Tibial nerve (tissue), 4 donors: ENCODE measurements at regions not wholly inside any gene's neighbourhood (a gene's known extent, or its start where the extent isn't known, plus 50 kb on each side); places are given as distances from the start of the nearest gene placed in this dataset.

Source experiments
- DNase-seq, 2 donors: peaks; one replicate each; pipeline ENCODE4 v3.0.0-alpha.2; 2019; ENCODE audit warnings: low spot score in 2 of 2
- H3K27ac ChIP-seq, 4 donors: fragments of 200-600 bp; sonication (generic) in 3 of 4; one replicate each; pipeline ENCODE4 v1.5.1; 2017 to 2019; ENCODE audit warnings: mild to moderate bottlenecking in 1 of 4
- H3K27me3 ChIP-seq, 2 donors: fragments of 200-600 bp; sonication (generic) in 1 of 2; one replicate each; pipeline versions ENCODE4 v1.5.1 to v1.6.0; 2017 to 2019
- H3K36me3 ChIP-seq, 3 donors: fragments of 200-600 bp; sonication (generic); one replicate each; pipeline ENCODE4 v1.5.1; 2018 to 2019
- H3K4me1 ChIP-seq, 4 donors: fragments of 200-600 bp; sonication (generic) in 3 of 4; one replicate each; pipeline ENCODE4 v1.5.1; 2017 to 2019
- H3K4me3 ChIP-seq, 4 donors: fragments of 200-600 bp; sonication (generic) in 3 of 4; one replicate each; pipeline ENCODE4 v1.5.1; 2017 to 2019; ENCODE audit warnings: mild to moderate bottlenecking in 1 of 4, moderate library complexity in 1 of 4
- H3K9me3 ChIP-seq, 4 donors: fragments of 200-600 bp; sonication (generic) in 3 of 4; one replicate each; pipeline ENCODE4 v1.5.1; 2017 to 2019
- CTCF ChIP-seq, 5 experiments: fragments of 200-600 bp in 3 of 5; fragments of 450-650 bp in 2 of 5; sonication (generic) in 3 of 5; IDR thresholded peaks; one replicate each; pipeline ENCODE4 v1.5.1; 2016 to 2019; ENCODE audit warnings: antibody characterized with exemption in 5 of 5, mild to moderate bottlenecking in 3 of 5, moderate library complexity in 2 of 5
- EP300 ChIP-seq, 2 donors: sonication (generic); formaldehyde crosslinking; IDR thresholded peaks; one replicate each; pipeline ENCODE4 v1.6.1; 2017; ENCODE audit warnings: antibody characterized with exemption in 2 of 2, mild to moderate bottlenecking in 1 of 2
- POLR2A ChIP-seq, 2 donors: fragments of 450-650 bp; IDR thresholded peaks; one replicate each; pipeline ENCODE4 v1.6.1; 2017; ENCODE audit warnings: antibody characterized with exemption in 2 of 2, mild to moderate bottlenecking in 2 of 2, moderate library complexity in 2 of 2
- WGBS, 2 donors: methylation state at CpG; one replicate each; pipeline ENCODE4 v1.1.5; 2018; 5-methylcytosine and 5-hydroxymethylcytosine counted together

GRCh38 chr12:46436747-46437146 is 64.2 kb upstream of the SLC38A2 start:
- Histone ChIP-seq H3K36me3 (no peaks in the 10 kb centered on the region), H3K4me3 (no peak overlapping the region), H3K4me1 (peaks cover 0 to 12% (median 0%) of the 10 kb centered on the region in 4 donors), H3K9me3 (no peaks in the 10 kb centered on the region), H3K27ac (no peak overlapping the region), H3K27me3 (no peaks in the 10 kb centered on the region)
- no peak for TF ChIP-seq EP300 (IDR thresholded peaks at IDR 0.05)
- TF ChIP-seq POLR2A (IDR thresholded peaks at IDR 0.05): no peak
- WGBS, 2 donors: 47 to 54% methylated on average over 3 of the region's 3 CpGs
- DNase-seq: no peak

- Histone ChIP-seq H3K27me3 (no peaks in the 10 kb centered on the region), H3K36me3 (no peaks in the 10 kb centered on the region), H3K4me1 (peaks cover 0 to 21% (median 0%) of the 10 kb centered on the region in 4 donors), H3K27ac (no peak overlapping the region), H3K9me3 (no peaks in the 10 kb centered on the region), H3K4me3 (no peak overlapping the region)
- TF ChIP-seq CTCF (IDR thresholded peaks at IDR 0.05): no peak
- no peak for TF ChIP-seq POLR2A (IDR thresholded peaks at IDR 0.05)
- TF ChIP-seq EP300 (IDR thresholded peaks at IDR 0.05): no peak
- no peak for DNase-seq
Measured at GRCh38 chr12:46435625-46436024, 63.1 kb upstream of the SLC38A2 start.

GRCh38 chr12:46435029-46435428 is 62.5 kb upstream of the SLC38A2 start:
- H3K4me1 ChIP-seq: peaks cover 0 to 22% (median 0%) of the 10 kb centered on the region in 4 donors
- no peaks in the 10 kb centered on the region for H3K27me3 ChIP-seq
- H3K4me3 ChIP-seq: no peak overlapping the region
- DNase-seq: no peak
- H3K27ac ChIP-seq: no peak overlapping the region
- H3K9me3 ChIP-seq: no peaks in the 10 kb centered on the region
- TF ChIP-seq EP300 (IDR thresholded peaks at IDR 0.05) (no peak), CTCF (IDR thresholded peaks at IDR 0.05) (no peak), POLR2A (IDR thresholded peaks at IDR 0.05) (no peak)
- H3K36me3 ChIP-seq: no peaks in the 10 kb centered on the region

- Histone ChIP-seq H3K4me1 (peaks cover 0 to 27% (median 0%) of the 10 kb centered on the region in 4 donors), H3K27me3 (no peaks in the 10 kb centered on the region), H3K4me3 (no peak overlapping the region), H3K27ac (no peak overlapping the region), H3K36me3 (no peaks in the 10 kb centered on the region), H3K9me3 (no peaks in the 10 kb centered on the region)
- TF ChIP-seq CTCF (IDR thresholded peaks at IDR 0.05) (no peak), POLR2A (IDR thresholded peaks at IDR 0.05) (no peak), EP300 (IDR thresholded peaks at IDR 0.05) (no peak)
- DNase-seq: no peak
- 90 to 95% methylated on average over 3 of the region's 3 CpGs for WGBS, 2 donors
Measured at GRCh38 chr12:46433829-46434228, 61.3 kb upstream of the SLC38A2 start.

- Histone ChIP-seq H3K27ac (no peak overlapping the region), H3K4me3 (no peak overlapping the region), H3K36me3 (no peaks in the 10 kb centered on the region), H3K9me3 (no peaks in the 10 kb centered on the region), H3K4me1 (peaks cover 0 to 27% (median 0%) of the 10 kb centered on the region in 4 donors), H3K27me3 (no peaks in the 10 kb centered on the region)
- no peak for DNase-seq
- TF ChIP-seq POLR2A (IDR thresholded peaks at IDR 0.05): no peak
- TF ChIP-seq EP300 (IDR thresholded peaks at IDR 0.05): no peak
- TF ChIP-seq CTCF (IDR thresholded peaks at IDR 0.05): no peak
- 68 to 76% methylated on average over 6 of the region's 6 CpGs for WGBS, 2 donors
Measured at GRCh38 chr12:46432325-46432724, 59.8 kb upstream of the SLC38A2 start.
